SW480 (cell line): ENCODE measurements at regions not wholly inside any gene's neighbourhood (a gene's known extent, or its start where the extent isn't known, plus 50 kb on each side); places are given as distances from the start of the nearest gene placed in this dataset.
A peak's percentile ranks its signal among the peaks of the same experiment; 100 is the strongest.
"Not testable (repeated sequence)": the region's sequence is repeated elsewhere in the genome, so short reads cannot be mapped to it uniquely, and the experiment has no call there.

Source experiments
- DNase-seq: peaks from one replicate; pipeline ENCODE4 v3.0.0-alpha.2; 2016; ENCODE audit warnings: low spot score

- no peak for DNase-seq
These were observed 89.7 kb upstream of the SH3BP4 start for GRCh38 chr2:234861841-234862735.

GRCh38 chr2:234859330-234859872 is 92.4 kb upstream of the SH3BP4 start:
- DNase-seq = not testable (repeated sequence)

GRCh38 chr2:234858790-234859329 is 93.0 kb upstream of the SH3BP4 start:
- no peak for DNase-seq

GRCh38 chr2:234858145-234858544 is 93.7 kb upstream of the SH3BP4 start:
- DNase-seq = no peak

GRCh38 chr2:234853729-234854128 is 98.1 kb upstream of the SH3BP4 start:
- no peak for DNase-seq

GRCh38 chr2:234852941-234853340 is 98.9 kb upstream of the SH3BP4 start:
- DNase-seq = no peak

- no peak for DNase-seq
These were observed 99.8 kb upstream of the SH3BP4 start for GRCh38 chr2:234852035-234852434.

- no peak for DNase-seq
These were observed 100.4 kb upstream of the SH3BP4 start for GRCh38 chr2:234851451-234851850.

GRCh38 chr2:234850818-234851217 is 101.0 kb upstream of the SH3BP4 start:
- DNase-seq = no peak

- DNase-seq = no peak
These were observed 102.1 kb upstream of the SH3BP4 start for GRCh38 chr2:234849678-234850077.

GRCh38 chr2:234848578-234848977 is 103.2 kb upstream of the SH3BP4 start:
- no peak for DNase-seq

GRCh38 chr2:234847639-234848038 is 104.2 kb upstream of the SH3BP4 start:
- DNase-seq = no peak

GRCh38 chr2:234847364-234847635 is 104.5 kb upstream of the SH3BP4 start:
- DNase-seq = no peak

GRCh38 chr2:234846599-234847363 is 105.0 kb upstream of the SH3BP4 start:
- no peak for DNase-seq

- DNase-seq = no peak
These were observed 105.9 kb upstream of the SH3BP4 start for GRCh38 chr2:234845602-234846590.

GRCh38 chr2:234843411-234843810 is 108.4 kb upstream of the SH3BP4 start:
- no peak for DNase-seq

GRCh38 chr2:234842753-234843152 is 109.1 kb upstream of the SH3BP4 start:
- no peak for DNase-seq

- DNase-seq = no peak
These were observed 110.3 kb upstream of the SH3BP4 start for GRCh38 chr2:234841321-234842015.

GRCh38 chr2:234840336-234840735 is 111.5 kb upstream of the SH3BP4 start:
- peak; percentile 64 for DNase-seq

GRCh38 chr2:234839285-234839684 is 112.5 kb upstream of the SH3BP4 start:
- no peak for DNase-seq

GRCh38 chr2:234836271-234836670 is 115.5 kb upstream of the SH3BP4 start:
- DNase-seq = no peak
